Sigmoid colon (tissue), 6 donors: ENCODE measurements at regions not wholly inside any gene's neighbourhood (a gene's known extent, or its start where the extent isn't known, plus 50 kb on each side); places are given as distances from the start of the nearest gene placed in this dataset.

Experiments
- DNase-seq: peaks from one replicate; pipeline ENCODE4 v3.0.0-alpha.2; 2019
- H3K27ac ChIP-seq, 4 donors: fragments of 200-600 bp; sonication (generic); one replicate each; pipeline ENCODE4 v1.5.1; 2016 to 2019; ENCODE audit warnings: mild to moderate bottlenecking in 1 of 4
- H3K27me3 ChIP-seq, 3 donors: fragments of 200-600 bp; sonication (generic); one replicate each; pipeline ENCODE4 v1.5.1; 2019; ENCODE audit warnings: mild to moderate bottlenecking in 1 of 3
- H3K36me3 ChIP-seq, 4 donors: fragments of 200-600 bp; sonication (generic); one replicate each; pipeline ENCODE4 v1.5.1; 2016 to 2019
- H3K4me1 ChIP-seq, 4 donors: fragments of 200-600 bp; sonication (generic); one replicate each; pipeline ENCODE4 v1.5.1; 2017 to 2019
- H3K4me3 ChIP-seq, 4 donors: fragments of 200-600 bp; sonication (generic); one replicate each; pipeline ENCODE4 v1.5.1; 2017 to 2019; ENCODE audit warnings: mild to moderate bottlenecking in 2 of 4, moderate library complexity in 1 of 4
- H3K9me3 ChIP-seq, 4 donors: fragments of 200-600 bp in 3 of 4; sonication (generic) in 3 of 4; one replicate each; pipeline versions ENCODE4 v1.5.1 to v1.6.1; 2013 to 2019
- EP300 ChIP-seq, 4 donors: sonication (generic); formaldehyde crosslinking; IDR thresholded peaks; one replicate each; pipeline ENCODE4 v1.6.1; 2017; ENCODE audit warnings: antibody characterized with exemption in 4 of 4
- POLR2A ChIP-seq, 2 donors: fragments of 450-650 bp; IDR thresholded peaks; one replicate each; pipeline ENCODE4 v1.6.1; 2016; ENCODE audit warnings: antibody characterized with exemption in 2 of 2, mild to moderate bottlenecking in 2 of 2, moderate library complexity in 2 of 2
- POLR2AphosphoS5 ChIP-seq, 4 donors: sonication (generic); formaldehyde crosslinking; IDR thresholded peaks; one replicate each; pipeline ENCODE4 v1.6.1; 2017; ENCODE audit warnings: antibody characterized with exemption in 4 of 4
- WGBS, 2 donors: extraction: QIAGEN DNeasy Blood & Tissue Kit; methylation state at CpG; one replicate each; pipeline ENCODE4 v1.1.7; 2013; 5-methylcytosine and 5-hydroxymethylcytosine counted together
- intact Hi-C: fragments of 100-400 bp; cut with DNase I; formaldehyde crosslinking; loops from one replicate; pipeline ENCODE4 v1.15.1; 2023
- TF ChIP-seq, protein P1 (sequence below), 4 experiments: fragments of 450-650 bp in 3 of 4; fragments of 200-600 bp in 1 of 4; IDR thresholded peaks; one replicate each; pipeline ENCODE4 v1.5.1; 2016 to 2019; ENCODE audit warnings: antibody characterized with exemption in 4 of 4, mild to moderate bottlenecking in 3 of 4, moderate library complexity in 2 of 4
- donor health status: healthy with polysubstance abuse.
- donor health status: healthy.

DNA sequence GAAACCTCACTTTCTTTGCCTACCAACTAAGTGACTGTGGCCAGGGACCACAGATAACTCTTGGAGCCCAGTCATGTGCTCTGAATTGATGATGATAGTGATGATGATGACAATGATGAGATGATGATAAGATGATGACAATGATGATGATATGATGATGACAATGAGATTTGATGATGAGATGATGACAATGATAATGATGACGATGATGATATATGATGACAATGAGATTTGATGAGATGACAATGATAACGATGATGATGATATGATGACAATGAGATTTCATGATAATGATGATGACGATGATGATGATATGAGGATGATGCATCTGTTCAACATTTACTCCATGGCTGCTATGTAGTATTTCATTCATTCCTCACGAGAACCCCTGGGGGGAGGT lies 213.0 kb downstream of the ERCC6L2 start:
- TF ChIP-seq POLR2AphosphoS5 (IDR thresholded peaks at IDR 0.05) (no peak), POLR2A (IDR thresholded peaks at IDR 0.05) (no peak), EP300 (IDR thresholded peaks at IDR 0.05) (no peak)
- TF ChIP-seq, protein P1, sequence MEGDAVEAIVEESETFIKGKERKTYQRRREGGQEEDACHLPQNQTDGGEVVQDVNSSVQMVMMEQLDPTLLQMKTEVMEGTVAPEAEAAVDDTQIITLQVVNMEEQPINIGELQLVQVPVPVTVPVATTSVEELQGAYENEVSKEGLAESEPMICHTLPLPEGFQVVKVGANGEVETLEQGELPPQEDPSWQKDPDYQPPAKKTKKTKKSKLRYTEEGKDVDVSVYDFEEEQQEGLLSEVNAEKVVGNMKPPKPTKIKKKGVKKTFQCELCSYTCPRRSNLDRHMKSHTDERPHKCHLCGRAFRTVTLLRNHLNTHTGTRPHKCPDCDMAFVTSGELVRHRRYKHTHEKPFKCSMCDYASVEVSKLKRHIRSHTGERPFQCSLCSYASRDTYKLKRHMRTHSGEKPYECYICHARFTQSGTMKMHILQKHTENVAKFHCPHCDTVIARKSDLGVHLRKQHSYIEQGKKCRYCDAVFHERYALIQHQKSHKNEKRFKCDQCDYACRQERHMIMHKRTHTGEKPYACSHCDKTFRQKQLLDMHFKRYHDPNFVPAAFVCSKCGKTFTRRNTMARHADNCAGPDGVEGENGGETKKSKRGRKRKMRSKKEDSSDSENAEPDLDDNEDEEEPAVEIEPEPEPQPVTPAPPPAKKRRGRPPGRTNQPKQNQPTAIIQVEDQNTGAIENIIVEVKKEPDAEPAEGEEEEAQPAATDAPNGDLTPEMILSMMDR (IDR thresholded peaks at IDR 0.05) = no peak
- H3K36me3 ChIP-seq = no peaks in the 10 kb centered on the region
- 88 to 96% methylated on average over 4 of the region's 4 CpGs for WGBS, 2 donors
- H3K27ac ChIP-seq = no peak overlapping the region
- no peak for DNase-seq
- no peaks in the 10 kb centered on the region for H3K4me1 ChIP-seq
- intact Hi-C loops = no loop called here
- H3K27me3 ChIP-seq = no peaks in the 10 kb centered on the region
- H3K9me3 ChIP-seq = no peaks in the 10 kb centered on the region
- H3K4me3 ChIP-seq = no peak overlapping the region

DNA sequence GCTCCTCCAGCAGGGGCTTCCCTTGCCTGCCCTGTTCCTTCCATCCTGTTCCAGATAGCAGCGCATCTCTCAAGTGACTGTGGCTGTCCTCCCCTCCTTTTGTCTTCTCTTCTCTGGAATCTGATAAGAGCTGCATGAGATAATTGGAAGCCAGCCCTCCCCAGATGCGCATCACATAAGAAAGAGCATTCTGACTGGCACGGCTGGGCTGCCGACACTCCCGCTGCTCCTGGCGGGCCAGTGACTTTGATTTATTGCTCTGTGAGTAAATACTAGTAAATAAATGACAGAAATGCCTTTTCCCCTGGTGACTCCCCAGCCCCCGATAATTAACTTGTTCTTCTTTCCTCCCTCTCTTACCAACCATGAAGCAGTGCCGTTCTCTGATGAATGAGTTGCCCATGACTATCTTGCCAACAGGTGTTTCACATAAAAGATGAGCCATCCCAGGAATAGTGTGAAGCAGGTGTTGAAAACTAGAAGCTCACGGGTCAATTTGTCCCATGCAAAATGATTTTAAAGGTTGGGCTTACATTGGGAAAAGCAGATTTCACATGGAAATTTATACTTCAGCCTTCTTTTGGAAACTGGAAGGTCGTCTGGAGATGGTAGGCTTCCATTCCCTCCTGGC lies 212.3 kb downstream of the ERCC6L2 start:
- TF ChIP-seq POLR2AphosphoS5 (IDR thresholded peaks at IDR 0.05) (no peak), POLR2A (IDR thresholded peaks at IDR 0.05) (no peak), EP300 (IDR thresholded peaks at IDR 0.05) (no peak)
- TF ChIP-seq, protein P1 (IDR thresholded peaks at IDR 0.05) = no peak
- no peaks in the 10 kb centered on the region for H3K4me1 ChIP-seq
- intact Hi-C loops = no loop called here
- H3K27ac ChIP-seq = no peak overlapping the region
- DNase-seq = no peak
- no peaks in the 10 kb centered on the region for H3K36me3 ChIP-seq
- no peaks in the 10 kb centered on the region for H3K27me3 ChIP-seq
- H3K9me3 ChIP-seq = no peaks in the 10 kb centered on the region
- 15 to 48% methylated on average over 10 of the region's 10 CpGs for WGBS, 2 donors
- no peak overlapping the region for H3K4me3 ChIP-seq

DNA sequence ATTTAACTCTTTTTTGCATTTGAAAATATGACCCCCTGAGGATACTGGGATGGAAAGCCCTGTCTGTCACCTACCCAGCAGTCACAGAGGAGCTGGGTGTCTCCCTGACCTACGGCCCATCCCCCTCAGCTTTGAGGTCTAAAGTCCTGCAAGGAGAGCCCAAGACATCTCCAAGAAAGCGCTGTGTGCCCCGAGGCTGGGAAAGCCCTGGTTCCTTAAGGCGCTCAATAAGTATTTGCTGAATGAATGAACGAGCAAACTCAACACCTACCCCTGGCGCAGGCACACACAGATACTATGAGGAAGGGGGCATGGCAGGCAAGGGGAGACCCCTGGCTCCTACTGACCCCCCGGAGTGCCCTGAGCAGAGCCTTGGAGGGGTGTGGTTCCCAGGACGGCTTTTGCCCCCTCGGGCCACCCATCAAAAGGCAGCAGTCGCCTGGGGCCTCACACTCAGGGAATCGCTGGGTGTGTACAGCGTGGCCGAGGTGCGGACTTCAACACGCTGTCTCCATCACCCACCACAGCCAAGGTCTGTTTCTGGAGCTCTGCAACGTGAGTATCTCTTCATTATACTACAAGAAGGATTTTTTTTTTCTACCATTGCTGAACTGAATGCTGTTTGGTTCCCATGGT lies 211.6 kb downstream of the ERCC6L2 start:
- 28 to 71% methylated on average over 16 of the region's 16 CpGs for WGBS, 2 donors
- TF ChIP-seq, protein P1 (IDR thresholded peaks at IDR 0.05) = no peak
- TF ChIP-seq POLR2A (IDR thresholded peaks at IDR 0.05) (no peak), POLR2AphosphoS5 (IDR thresholded peaks at IDR 0.05) (no peak), EP300 (IDR thresholded peaks at IDR 0.05) (no peak)
- Histone ChIP-seq H3K4me3 (no peak overlapping the region), H3K4me1 (no peaks in the 10 kb centered on the region), H3K27me3 (no peaks in the 10 kb centered on the region), H3K27ac (no peak overlapping the region), H3K9me3 (no peaks in the 10 kb centered on the region), H3K36me3 (no peaks in the 10 kb centered on the region)
- DNase-seq = no peak
- intact Hi-C loops = no loop called here

DNA sequence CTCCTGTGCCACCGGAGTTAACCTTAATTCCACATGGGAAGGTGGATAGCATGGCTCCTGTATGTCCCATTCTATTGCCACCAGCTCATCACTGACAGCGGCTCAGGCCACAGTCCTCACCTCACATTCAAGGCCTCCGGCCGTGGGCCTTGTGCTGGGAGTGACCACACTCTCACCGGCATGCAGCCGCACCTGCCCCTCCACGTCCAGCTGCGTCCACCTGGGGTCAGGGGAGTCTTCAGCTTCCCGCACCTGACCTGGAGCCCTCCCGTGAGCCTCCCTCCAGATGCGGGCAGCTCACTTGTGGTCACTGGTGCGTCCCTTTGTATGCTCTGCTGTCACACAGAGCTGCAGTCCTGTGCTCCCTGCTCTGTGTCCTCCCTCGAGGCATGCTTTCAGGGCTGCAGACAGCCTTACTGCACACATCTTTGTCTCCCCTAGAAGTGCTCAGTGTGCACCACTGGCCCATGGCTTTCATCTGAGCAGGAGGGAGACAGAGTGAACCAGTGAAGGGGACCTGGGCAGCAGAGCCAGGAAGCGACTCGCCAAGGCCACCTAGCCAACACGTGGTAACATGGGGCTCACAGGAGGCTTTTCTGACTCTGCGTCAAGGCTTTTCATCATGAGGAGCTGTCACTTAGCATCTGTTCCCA lies 210.1 kb downstream of the ERCC6L2 start:
- DNase-seq = no peak
- no peak overlapping the region for H3K27ac ChIP-seq
- WGBS, 2 donors = 89 to 92% methylated on average over 17 of the region's 17 CpGs
- peaks cover 0 to 8% (median 5%) of the 10 kb centered on the region in 4 donors for H3K4me1 ChIP-seq
- H3K4me3 ChIP-seq = no peak overlapping the region
- H3K27me3 ChIP-seq = no peaks in the 10 kb centered on the region
- intact Hi-C loops = no loop called here
- no peaks in the 10 kb centered on the region for H3K9me3 ChIP-seq
- TF ChIP-seq POLR2AphosphoS5 (IDR thresholded peaks at IDR 0.05) (no peak), EP300 (IDR thresholded peaks at IDR 0.05) (no peak), POLR2A (IDR thresholded peaks at IDR 0.05) (no peak)
- TF ChIP-seq, protein P1 (IDR thresholded peaks at IDR 0.05) = no peak
- no peaks in the 10 kb centered on the region for H3K36me3 ChIP-seq
